ENCODE measurements at regions not wholly inside any gene's neighbourhood (a gene's known extent, or its start where the extent isn't known, plus 50 kb on each side); places are given as distances from the start of the nearest gene placed in this dataset.

DNA sequence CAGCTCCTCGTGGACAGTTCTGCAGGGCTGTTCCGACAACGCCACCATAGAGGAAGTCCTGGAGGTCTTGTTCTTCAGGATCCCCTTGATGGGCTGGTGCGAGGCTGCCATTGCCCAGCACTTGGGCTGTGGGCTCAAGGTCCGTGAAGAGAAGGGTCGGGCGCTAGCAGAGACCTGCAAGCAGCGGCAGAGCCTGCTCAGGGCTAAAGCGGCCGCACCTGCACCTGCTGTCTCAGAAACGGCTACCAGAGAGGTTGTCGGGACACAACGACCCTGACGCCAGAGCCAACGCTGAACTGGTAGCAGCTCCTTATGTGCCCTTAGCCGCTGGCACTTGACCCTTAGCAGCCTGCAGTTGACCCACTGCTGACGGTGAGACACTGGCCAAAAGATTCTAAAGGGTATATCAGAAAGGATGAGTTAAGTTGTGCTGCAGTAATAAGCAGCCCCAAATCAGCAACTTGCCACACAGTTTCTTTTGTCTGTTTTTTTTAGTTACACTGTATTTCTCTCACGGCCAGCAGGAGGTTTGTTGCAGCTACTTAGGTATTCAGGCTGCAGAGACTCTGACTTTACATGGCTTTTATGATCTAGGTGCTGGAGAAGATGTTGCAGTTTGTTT, 55.5 kb upstream of the ST6GAL2 start:
- DNase-seq (ENCODE audit: low read depth): no peak
- CTCF ChIA-PET: no interaction called here
- Histone ChIP-seq H3K27me3 (ENCODE audit: control insufficient read depth, insufficient read depth, low read length) (no peaks in the 10 kb centered on the region; the same call in 1 of the 2 replicates), H3K4me3 (ENCODE audit: low read depth, low read length) (no peak overlapping the region), H3K36me3 (ENCODE audit: control insufficient read depth, insufficient read depth, low read length) (no peaks in the 10 kb centered on the region)
- TF ChIP-seq, protein P1, sequence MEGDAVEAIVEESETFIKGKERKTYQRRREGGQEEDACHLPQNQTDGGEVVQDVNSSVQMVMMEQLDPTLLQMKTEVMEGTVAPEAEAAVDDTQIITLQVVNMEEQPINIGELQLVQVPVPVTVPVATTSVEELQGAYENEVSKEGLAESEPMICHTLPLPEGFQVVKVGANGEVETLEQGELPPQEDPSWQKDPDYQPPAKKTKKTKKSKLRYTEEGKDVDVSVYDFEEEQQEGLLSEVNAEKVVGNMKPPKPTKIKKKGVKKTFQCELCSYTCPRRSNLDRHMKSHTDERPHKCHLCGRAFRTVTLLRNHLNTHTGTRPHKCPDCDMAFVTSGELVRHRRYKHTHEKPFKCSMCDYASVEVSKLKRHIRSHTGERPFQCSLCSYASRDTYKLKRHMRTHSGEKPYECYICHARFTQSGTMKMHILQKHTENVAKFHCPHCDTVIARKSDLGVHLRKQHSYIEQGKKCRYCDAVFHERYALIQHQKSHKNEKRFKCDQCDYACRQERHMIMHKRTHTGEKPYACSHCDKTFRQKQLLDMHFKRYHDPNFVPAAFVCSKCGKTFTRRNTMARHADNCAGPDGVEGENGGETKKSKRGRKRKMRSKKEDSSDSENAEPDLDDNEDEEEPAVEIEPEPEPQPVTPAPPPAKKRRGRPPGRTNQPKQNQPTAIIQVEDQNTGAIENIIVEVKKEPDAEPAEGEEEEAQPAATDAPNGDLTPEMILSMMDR (IDR thresholded peaks at IDR 0.05; ENCODE audit: insufficient read depth, low read depth, low read length): no peak
- POLR2A ChIA-PET: no interaction called here

- DNase-seq (ENCODE audit: low read depth): no peak
- Histone ChIP-seq H3K27me3 (ENCODE audit: control insufficient read depth, insufficient read depth, low read length) (no peaks in the 10 kb centered on the region; the same call in 1 of the 2 replicates), H3K36me3 (ENCODE audit: control insufficient read depth, insufficient read depth, low read length) (no peaks in the 10 kb centered on the region), H3K4me3 (ENCODE audit: low read depth, low read length) (no peak overlapping the region)
- ChIA-PET CTCF (interaction anchor here (0.6 to 1.4 kb wide), 2 partner anchors 13 to 22 kb away, joined by 3 to 5 read pairs; no protein-coding TSS in a partner anchor), POLR2A (no interaction called here)
- TF ChIP-seq, protein P1 (IDR thresholded peaks at IDR 0.05; ENCODE audit: insufficient read depth, low read depth, low read length): no peak
Measured at GRCh38 chr2:106943468-106944200, 57.7 kb upstream of the ST6GAL2 start.

DNA sequence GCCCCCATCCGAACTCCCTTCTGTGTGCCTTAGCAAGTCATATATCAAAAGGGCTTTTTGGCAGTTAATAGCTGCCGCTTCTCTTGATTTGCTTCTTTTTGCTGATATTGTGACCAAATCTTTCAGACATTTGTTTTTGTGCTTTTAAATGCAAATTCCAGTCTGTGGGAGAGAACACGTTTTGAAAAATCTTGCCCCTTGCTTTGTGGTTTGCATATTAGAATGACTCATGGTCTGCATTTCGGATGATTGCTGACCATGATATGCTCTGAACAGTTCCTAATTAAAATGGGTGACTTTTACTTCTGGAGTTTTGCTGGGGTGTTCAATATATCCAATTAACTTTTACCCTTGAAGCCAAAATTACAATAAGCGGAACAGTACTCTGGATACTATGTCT, 58.2 kb upstream of the ST6GAL2 start:
- Histone ChIP-seq H3K27me3 (ENCODE audit: control insufficient read depth, insufficient read depth, low read length) (no peaks in the 10 kb centered on the region; the same call in 1 of the 2 replicates), H3K36me3 (ENCODE audit: control insufficient read depth, insufficient read depth, low read length) (no peaks in the 10 kb centered on the region), H3K4me3 (ENCODE audit: low read depth, low read length) (no peak overlapping the region)
- POLR2A ChIA-PET: no interaction called here
- TF ChIP-seq, protein P1 (IDR thresholded peaks at IDR 0.05; ENCODE audit: insufficient read depth, low read depth, low read length): no peak
- CTCF ChIA-PET: interaction anchor here (0.6 to 1.4 kb wide), 2 partner anchors 13 to 23 kb away, joined by 3 to 5 read pairs; no protein-coding TSS in a partner anchor
- peak; percentile 69 for DNase-seq (ENCODE audit: low read depth)

- ChIA-PET POLR2A (no interaction called here), CTCF (no interaction called here)
- H3K4me3 ChIP-seq (ENCODE audit: low read depth, low read length): no peak overlapping the region
Measured at GRCh38 chr2:106948540-106948939, 62.6 kb upstream of the ST6GAL2 start.

DNA sequence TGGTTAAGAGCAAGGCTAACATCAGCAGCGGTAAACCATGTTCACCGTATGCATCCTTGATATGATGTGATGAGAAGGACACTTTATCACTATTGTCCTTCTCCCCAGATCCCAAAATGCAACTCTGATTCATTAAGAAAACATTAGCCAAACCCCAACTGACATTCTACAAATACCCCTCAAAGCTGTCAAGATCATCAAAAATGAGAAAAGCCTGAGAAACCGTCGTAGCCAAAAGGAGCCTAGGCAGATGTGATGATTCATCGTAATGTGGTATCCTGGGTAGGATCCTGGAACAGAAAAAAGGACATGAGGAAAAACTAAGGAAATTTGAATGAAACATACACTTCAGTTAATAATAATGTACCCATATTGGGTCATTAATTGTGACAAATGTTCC, 67.3 kb upstream of the ST6GAL2 start:
- DNase-seq (ENCODE audit: low read depth): no peak
- Histone ChIP-seq H3K27me3 (ENCODE audit: control insufficient read depth, insufficient read depth, low read length) (no peaks in the 10 kb centered on the region), H3K36me3 (ENCODE audit: control insufficient read depth, insufficient read depth, low read length) (no peaks in the 10 kb centered on the region), H3K4me3 (ENCODE audit: low read depth, low read length) (no peak overlapping the region)
- CTCF ChIA-PET: no interaction called here
- TF ChIP-seq, protein P1 (IDR thresholded peaks at IDR 0.05; ENCODE audit: insufficient read depth, low read depth, low read length): no peak
- POLR2A ChIA-PET: no interaction called here

More at GRCh38 chr2:106948540-106948939, 62.6 kb upstream of the ST6GAL2 start:
- TF ChIP-seq, protein P1 (IDR thresholded peaks at IDR 0.05; ENCODE audit: insufficient read depth, low read depth, low read length): no peak
- no peak for DNase-seq (ENCODE audit: low read depth)
- no peaks in the 10 kb centered on the region for H3K27me3 ChIP-seq (ENCODE audit: control insufficient read depth, insufficient read depth, low read length)
- no peaks in the 10 kb centered on the region for H3K36me3 ChIP-seq (ENCODE audit: control insufficient read depth, insufficient read depth, low read length)
